HepG2 (cell line): ENCODE measurements at regions not wholly inside any gene's neighbourhood (a gene's known extent, or its start where the extent isn't known, plus 50 kb on each side); places are given as distances from the start of the nearest gene placed in this dataset.

ENCODE experiments used
- ATAC-seq: fragments of 200-7000 bp; cut with Tn5 transposase; 3 replicates; pipeline ENCODE4 v1.9.1; 2020; ENCODE audit warnings: mild to moderate bottlenecking, moderate library complexity
- BruUV-seq: library from RNA; stranded (reverse); fragments of 400-500 nt; replicated peaks from 2 replicates; lab custom pipeline; 2021; lab: Mats Ljungman, UMichigan
- CTCF ChIA-PET: fragments of 300-600 bp; formaldehyde crosslinking; extraction: SDS; loops from one replicate; lab custom pipeline; 2021; ENCODE audit warnings: low total read pairs, inconsistent platforms, low intra/inter-chr PET ratio; lab: Yijun Ruan, JAX
- POLR2A ChIA-PET: fragments of 350-600 bp; sonication (Branson Sonifier 250); formaldehyde crosslinking; loops from one replicate; lab custom pipeline; 2020; ENCODE audit warnings: antibody characterized with exemption, inconsistent platforms; lab: Yijun Ruan, JAX
- DNase-seq: peaks from one replicate; pipeline ENCODE4 v3.0.0-alpha.2; 2015; ENCODE audit warnings: low spot score
- FAIRE-seq: peaks from 3 replicates; lab custom pipeline; 2011; peaks lifted over from hg19 to GRCh38; lab: Jason Lieb, UNC
- H2AFZ ChIP-seq: one replicate; pipeline ENCODE4 v1.6.1; 2011; ENCODE audit warnings: low read length, inconsistent platforms
- H3K27ac ChIP-seq: fragments of 300-600 bp; 3 replicates; pipeline ENCODE4 v1.8.0; 2011; ENCODE audit warnings: mixed run types, mild to moderate bottlenecking, mixed read lengths, low read length, inconsistent platforms; ENCODE audit not compliant: insufficient read depth; ENCODE audit errors: extremely low read length
- H3K27me3 ChIP-seq, 2 experiments: fragments of 200-600 bp in 1 of 2; 2 replicates in 1 of 2; 3 replicates in 1 of 2; pipeline versions ENCODE4 v1.6.0 to v1.8.0; 2011; ENCODE audit warnings: low read length in 2 of 2, mild to moderate bottlenecking in 2 of 2, moderate library complexity in 2 of 2, inconsistent platforms in 1 of 2; ENCODE audit not compliant: insufficient read depth in 2 of 2, control insufficient read depth in 1 of 2
- H3K36me3 ChIP-seq, 2 experiments: fragments of 200-600 bp in 1 of 2; replicated peaks in 1 of 2; 2 replicates in 1 of 2; 3 replicates in 1 of 2; pipeline versions ENCODE4 v1.5.1 to v1.8.0; 2011; ENCODE audit warnings: low read length in 2 of 2, inconsistent platforms in 1 of 2; ENCODE audit not compliant: insufficient read depth in 2 of 2, control insufficient read depth in 1 of 2
- H3K4me1 ChIP-seq: 2 replicates; pipeline ENCODE4 v1.5.1; 2012; ENCODE audit warnings: low read length, inconsistent platforms; ENCODE audit not compliant: insufficient read depth
- H3K4me2 ChIP-seq: 2 replicates; pipeline ENCODE4 v1.6.0; 2011; ENCODE audit warnings: low read depth, low read length, inconsistent platforms
- H3K4me3 ChIP-seq, 3 experiments: fragments of 200-600 bp in 1 of 3; sonication (generic), shearing (Covaris generic) in 1 of 3; replicated peaks in 1 of 3; 2 replicates each; pipeline ENCODE4 v1.5.1; 2011 to 2016; ENCODE audit warnings: low read length in 3 of 3, inconsistent platforms in 2 of 3, low read depth in 2 of 3, mild to moderate bottlenecking in 2 of 3, control low read depth in 1 of 3, mixed read lengths in 1 of 3; ENCODE audit not compliant: insufficient read depth in 1 of 3
- H3K79me2 ChIP-seq: one replicate; pipeline ENCODE4 v1.6.1; 2011; ENCODE audit warnings: low read length, inconsistent platforms; ENCODE audit not compliant: insufficient read depth
- H3K9ac ChIP-seq: 2 replicates; pipeline ENCODE4 v1.6.0; 2011; ENCODE audit warnings: mild to moderate bottlenecking, low read depth, low read length, inconsistent platforms; ENCODE audit not compliant: insufficient read depth
- H3K9me3 ChIP-seq: 2 replicates; pipeline ENCODE4 v1.5.1; 2012; ENCODE audit warnings: mild to moderate bottlenecking, low read length
- H4K20me1 ChIP-seq: 2 replicates; pipeline ENCODE4 v1.6.0; 2011; ENCODE audit warnings: inconsistent platforms, mild to moderate bottlenecking, low read length, moderate library complexity; ENCODE audit not compliant: insufficient read depth
- CREB1 ChIP-seq, 2 experiments: fragments of 450-650 bp in 1 of 2; IDR thresholded peaks; 2 replicates each; pipeline ENCODE4 v1.6.1; 2016 to 2017; ENCODE audit warnings: control low read depth in 1 of 2, mild to moderate bottlenecking in 1 of 2, missing compliant biosample characterization in 1 of 2, missing genetic modification characterization in 1 of 2
- FOSL2 ChIP-seq: sonication (generic); formaldehyde crosslinking; IDR thresholded peaks from 2 replicates; pipeline ENCODE4 v1.4.0; 2020; ENCODE audit warnings: missing genetic modification reagents
- FOXP1 ChIP-seq, 2 experiments: fragments of 450-650 bp in 1 of 2; IDR thresholded peaks; 2 replicates each; pipeline ENCODE4 v1.6.1; 2017 to 2018; ENCODE audit warnings: antibody characterized with exemption in 1 of 2
- GFI1 ChIP-seq: sonication (generic); formaldehyde crosslinking; IDR thresholded peaks from 2 replicates; pipeline ENCODE4 v1.5.0; 2020; ENCODE audit warnings: missing genetic modification reagents, mild to moderate bottlenecking, borderline replicate concordance
- HMG20A ChIP-seq: IDR thresholded peaks from 2 replicates; pipeline ENCODE4 v1.6.1; 2016; ENCODE audit warnings: borderline replicate concordance
- HOXA9 ChIP-seq: sonication (generic); formaldehyde crosslinking; IDR thresholded peaks from 2 replicates; pipeline ENCODE4 v1.8.1; 2022; ENCODE audit warnings: missing genetic modification reagents, mild to moderate bottlenecking, moderate library complexity, borderline replicate concordance
- NFYC ChIP-seq: IDR thresholded peaks from 2 replicates; pipeline ENCODE4 v1.6.1; 2016; ENCODE audit warnings: missing genetic modification reagents, missing compliant biosample characterization
- SRSF1 ChIP-seq: fragments of 200-400 bp; formaldehyde crosslinking; optimal IDR thresholded peaks from 2 replicates; pipeline ENCODE3; 2017; ENCODE audit warnings: mild to moderate bottlenecking, low read depth, low read length, moderate library complexity
- ZFP82 ChIP-seq: sonication (generic); formaldehyde crosslinking; IDR thresholded peaks from 2 replicates; pipeline ENCODE4 v1.5.1; 2020; ENCODE audit warnings: mild to moderate bottlenecking, missing genetic modification reagents, borderline replicate concordance
- ZNF274 ChIP-seq: sonication (generic); formaldehyde crosslinking; IDR thresholded peaks from 2 replicates; pipeline ENCODE4 v1.5.1; 2020; ENCODE audit warnings: mild to moderate bottlenecking, missing genetic modification reagents
- ZNF816 ChIP-seq: sonication (generic); formaldehyde crosslinking; IDR thresholded peaks from 2 replicates; pipeline ENCODE4 v1.8.0; 2022; ENCODE audit warnings: missing genetic modification reagents, mild to moderate bottlenecking, borderline replicate concordance
- ZSCAN29 ChIP-seq: sonication (generic); formaldehyde crosslinking; conservative IDR thresholded peaks from 2 replicates; pipeline ENCODE4 v1.4.0; 2020; ENCODE audit warnings: mild to moderate bottlenecking, missing genetic modification reagents
- WGBS: methylation state at CpG from one replicate; pipeline ENCODE4 v1.1.6; 2017; ENCODE audit warnings: low lambda C conversion rate; 5-methylcytosine and 5-hydroxymethylcytosine counted together
- in situ Hi-C: cut with HindIII; loops from 2 replicates; pipeline ENCODE4 v1.10.0; 2017; ENCODE audit warnings: low pct_unique_long_range_greater_than_20kb; ENCODE audit not compliant: extremely low pct_ligation_motif_present
- intact Hi-C: fragments of 100-400 bp; cut with micrococcal nuclease; formaldehyde crosslinking; loops from one replicate; pipeline ENCODE4 v1.10.0; 2022; ENCODE audit not compliant: unreplicated experiment
- TF ChIP-seq, protein P1 (sequence below): sonication (generic); formaldehyde crosslinking; IDR thresholded peaks from 2 replicates; pipeline ENCODE4 v1.8.0; 2022; ENCODE audit warnings: low read depth, missing genetic modification reagents

DNA sequence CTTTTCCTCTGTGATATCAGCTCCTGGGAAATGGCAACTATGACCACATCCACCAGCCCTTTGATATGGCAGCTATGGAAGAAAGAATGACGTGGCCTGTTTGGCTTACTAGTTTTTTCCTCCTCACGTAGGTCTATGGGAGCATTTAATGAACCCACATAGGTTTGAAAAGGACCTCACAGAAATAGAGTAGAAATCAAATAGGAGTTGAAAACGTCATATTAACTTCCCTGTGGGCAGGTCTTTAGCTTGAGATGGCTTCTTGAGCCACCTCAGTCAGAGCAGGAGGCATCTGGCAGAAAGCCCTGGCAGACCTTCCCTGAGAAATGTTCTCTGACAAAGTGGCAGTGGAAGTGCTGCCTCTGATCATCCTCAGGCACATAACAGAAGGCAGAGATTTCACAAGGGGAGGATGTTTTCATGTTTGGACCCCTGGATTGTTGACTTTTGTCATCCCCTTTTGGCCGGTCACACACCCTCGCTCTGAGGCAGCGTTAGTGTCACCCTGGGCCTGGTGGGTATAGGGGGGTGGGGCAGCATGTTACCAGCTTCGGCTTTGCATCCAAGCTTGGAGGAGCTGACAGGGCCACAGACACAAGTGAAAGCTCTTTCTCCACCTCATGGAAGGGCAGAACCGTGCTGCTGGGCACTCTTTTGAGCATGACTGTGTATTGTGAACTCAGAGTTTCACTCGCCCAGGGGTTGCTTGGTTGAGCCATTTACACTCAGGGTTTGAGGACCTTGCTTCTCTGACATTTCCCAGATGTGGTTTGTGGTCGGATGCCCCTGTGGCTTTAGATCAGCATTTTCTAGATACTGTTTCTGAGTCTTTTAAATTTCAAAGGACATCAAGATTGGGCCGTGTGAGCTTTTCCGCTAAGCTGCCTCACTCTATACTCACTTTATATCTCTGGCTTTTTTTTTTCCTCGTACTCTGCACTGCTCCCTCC lies 184.2 kb downstream of the STK31 start:
- no peak for ATAC-seq
- H3K4me1 ChIP-seq = no peaks in the 10 kb centered on the region
- H3K27me3 ChIP-seq = peaks cover 0 to 5% of the 10 kb centered on the region in 2 experiments; a peak in 2 of 5 replicates
- H3K4me3 ChIP-seq = no peak overlapping the region
- H3K27ac ChIP-seq = no peak overlapping the region
- no peak overlapping the region for H3K4me2 ChIP-seq
- no TSS peak for BruUV-seq
- TF ChIP-seq ZSCAN29 (CRISPR knock-in tag) (no peak), CREB1 (IDR thresholded peaks at IDR 0.05) (peak; percentile 40; the same call in 1 of the 2 replicates), CREB1 (CRISPR knock-in tag; IDR thresholded peaks at IDR 0.05) (no peak)
- POLR2A ChIA-PET = no interaction called here
- H4K20me1 ChIP-seq = no peaks in the 10 kb centered on the region
- CTCF ChIA-PET = no interaction called here
- H3K9me3 ChIP-seq = no peaks in the 10 kb centered on the region
- no peak overlapping the region for H2AFZ ChIP-seq
- no peak overlapping the region for H3K9ac ChIP-seq
- no peak for FAIRE-seq
- in situ Hi-C loops = no loop called here
- no peak for DNase-seq
- 17% methylated on average over 8 of the region's 13 CpGs for WGBS
- intact Hi-C loops = no loop called here
- H3K79me2 ChIP-seq = no peaks in the 10 kb centered on the region
- no peaks in the 10 kb centered on the region for H3K36me3 ChIP-seq

DNA sequence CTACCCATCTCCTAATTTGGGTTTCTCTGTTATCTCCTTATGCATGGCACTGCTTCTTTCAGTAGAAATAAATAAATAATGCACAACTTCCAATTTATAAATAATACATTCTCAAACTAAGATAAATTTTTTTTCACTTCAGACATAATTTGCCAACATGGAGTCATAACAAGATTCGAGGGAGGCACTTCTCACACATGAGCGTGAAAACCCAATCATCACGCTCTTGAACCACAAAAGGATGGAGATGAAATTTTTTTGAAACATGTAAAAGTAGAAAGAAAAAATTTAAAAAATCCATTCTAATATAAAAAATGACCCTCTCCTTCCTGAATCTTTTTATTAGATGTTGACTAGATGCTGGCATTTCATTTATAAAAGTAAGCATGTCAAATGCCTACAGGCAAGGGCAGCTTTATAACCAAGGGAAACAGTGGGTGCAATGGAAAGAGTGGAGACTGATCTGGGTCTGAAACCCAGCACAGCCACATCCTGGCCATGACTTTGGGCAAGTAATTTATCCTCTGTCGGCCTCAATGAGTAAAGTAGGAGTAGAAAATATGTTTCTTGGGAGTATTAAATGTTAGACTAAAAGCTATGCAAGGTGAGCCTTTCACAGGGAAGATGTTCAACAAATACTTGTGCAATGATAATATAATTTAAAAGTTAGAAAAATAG lies 185.0 kb downstream of the STK31 start:
- DNase-seq = no peak
- Histone ChIP-seq H3K9ac (no peak overlapping the region), H3K27ac (no peak overlapping the region), H2AFZ (no peak overlapping the region), H3K27me3 (peaks cover 0 to 5% of the 10 kb centered on the region in 2 experiments; a peak in 2 of 5 replicates), H3K4me3 (no peak overlapping the region), H3K9me3 (no peaks in the 10 kb centered on the region), H4K20me1 (no peaks in the 10 kb centered on the region), H3K36me3 (no peaks in the 10 kb centered on the region), H3K4me2 (no peak overlapping the region), H3K79me2 (no peaks in the 10 kb centered on the region), H3K4me1 (no peaks in the 10 kb centered on the region)
- intact Hi-C loops (no loop called here), in situ Hi-C loops (no loop called here)
- CTCF ChIA-PET = no interaction called here
- no peak for FAIRE-seq
- no peak for ATAC-seq
- BruUV-seq = no TSS peak
- POLR2A ChIA-PET = no interaction called here
- WGBS = 48% methylated on average over 4 of the region's 4 CpGs
- TF ChIP-seq FOSL2 (CRISPR knock-in tag) (no peak), HMG20A (CRISPR knock-in tag) (no peak), NFYC (CRISPR knock-in tag) (no peak), ZFP82 (no peak), SRSF1 (no peak), ZNF816 (CRISPR knock-in tag) (no peak), GFI1 (no peak), ZNF274 (CRISPR knock-in tag) (no peak), FOXP1 (IDR thresholded peaks at IDR 0.05) (no peak), FOXP1 (CRISPR knock-in tag; IDR thresholded peaks at IDR 0.05) (no peak), HOXA9 (no peak)
- TF ChIP-seq, protein P1, sequence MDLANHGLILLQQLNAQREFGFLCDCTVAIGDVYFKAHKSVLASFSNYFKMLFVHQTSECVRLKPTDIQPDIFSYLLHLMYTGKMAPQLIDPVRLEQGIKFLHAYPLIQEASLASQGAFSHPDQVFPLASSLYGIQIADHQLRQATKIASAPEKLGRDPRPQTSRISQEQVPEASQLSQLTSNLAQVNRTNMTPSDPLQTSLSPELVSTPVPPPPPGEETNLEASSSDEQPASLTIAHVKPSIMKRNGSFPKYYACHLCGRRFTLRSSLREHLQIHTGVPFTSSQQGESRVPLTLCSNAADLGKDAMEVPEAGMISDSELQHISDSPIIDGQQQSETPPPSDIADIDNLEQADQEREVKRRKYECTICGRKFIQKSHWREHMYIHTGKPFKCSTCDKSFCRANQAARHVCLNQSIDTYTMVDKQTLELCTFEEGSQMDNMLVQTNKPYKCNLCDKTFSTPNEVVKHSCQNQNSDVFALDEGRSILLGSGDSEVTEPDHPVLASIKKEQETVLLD = no peak
